ENCODE measurements at regions not wholly inside any gene's neighbourhood (a gene's known extent, or its start where the extent isn't known, plus 50 kb on each side); places are given as distances from the start of the nearest gene placed in this dataset.

DNA sequence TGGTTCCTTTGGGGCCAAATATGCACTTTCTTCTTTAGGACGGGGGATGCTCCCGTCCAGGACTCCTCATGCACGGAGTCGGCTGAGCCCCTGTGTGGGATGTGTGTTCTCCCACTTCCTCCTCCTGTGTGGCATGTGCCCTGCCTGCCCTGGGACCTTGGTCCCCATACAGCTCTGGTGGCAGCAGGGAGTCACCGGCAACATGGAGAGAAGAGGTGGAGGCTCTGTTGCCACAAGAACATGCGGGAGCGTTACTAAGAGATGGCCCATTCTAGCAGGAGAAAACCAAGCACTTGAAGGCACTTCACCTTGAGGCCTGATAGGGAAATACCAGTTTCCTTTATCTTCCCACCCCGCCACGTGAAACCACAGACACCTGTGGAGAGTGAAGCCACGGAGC lies 98.0 kb downstream of the DDX1 start:
- TF ChIP-seq, protein P1, sequence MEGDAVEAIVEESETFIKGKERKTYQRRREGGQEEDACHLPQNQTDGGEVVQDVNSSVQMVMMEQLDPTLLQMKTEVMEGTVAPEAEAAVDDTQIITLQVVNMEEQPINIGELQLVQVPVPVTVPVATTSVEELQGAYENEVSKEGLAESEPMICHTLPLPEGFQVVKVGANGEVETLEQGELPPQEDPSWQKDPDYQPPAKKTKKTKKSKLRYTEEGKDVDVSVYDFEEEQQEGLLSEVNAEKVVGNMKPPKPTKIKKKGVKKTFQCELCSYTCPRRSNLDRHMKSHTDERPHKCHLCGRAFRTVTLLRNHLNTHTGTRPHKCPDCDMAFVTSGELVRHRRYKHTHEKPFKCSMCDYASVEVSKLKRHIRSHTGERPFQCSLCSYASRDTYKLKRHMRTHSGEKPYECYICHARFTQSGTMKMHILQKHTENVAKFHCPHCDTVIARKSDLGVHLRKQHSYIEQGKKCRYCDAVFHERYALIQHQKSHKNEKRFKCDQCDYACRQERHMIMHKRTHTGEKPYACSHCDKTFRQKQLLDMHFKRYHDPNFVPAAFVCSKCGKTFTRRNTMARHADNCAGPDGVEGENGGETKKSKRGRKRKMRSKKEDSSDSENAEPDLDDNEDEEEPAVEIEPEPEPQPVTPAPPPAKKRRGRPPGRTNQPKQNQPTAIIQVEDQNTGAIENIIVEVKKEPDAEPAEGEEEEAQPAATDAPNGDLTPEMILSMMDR (conservative IDR thresholded peaks at IDR 0.05 in 1 of 2, IDR thresholded peaks at IDR 0.05 in 1 of 2; ENCODE audit: low read depth in 1 of 2, low read length in 2 of 2), result no peak
- TF ChIP-seq EZH2 (IDR thresholded peaks at IDR 0.05; ENCODE audit: low read length, missing control alignments), result no peak
